Lung (tissue), 11 donors: ENCODE measurements at regions not wholly inside any gene's neighbourhood (a gene's known extent, or its start where the extent isn't known, plus 50 kb on each side); places are given as distances from the start of the nearest gene placed in this dataset.

ENCODE experiments used
- ATAC-seq: fragments of 200-7000 bp; cut with Tn5 transposase; one replicate; pipeline ENCODE4 v1.9.1; 2020; ENCODE audit warnings: moderate number of reproducible peaks; ENCODE audit not compliant: insufficient read depth, low FRiP score
- DNase-seq, 3 donors: peaks; one replicate each; pipeline ENCODE4 v3.0.0-alpha.2; 2013 to 2017
- H3K27ac ChIP-seq, 2 donors: one replicate each; pipeline ENCODE4 v1.5.1; 2013; ENCODE audit warnings: mild to moderate bottlenecking in 2 of 2, moderate library complexity in 2 of 2, control low read depth in 1 of 2, inconsistent platforms in 1 of 2, low read depth in 1 of 2, low read length in 1 of 2
- H3K27me3 ChIP-seq, 3 donors: one replicate each; pipeline ENCODE4 v1.5.1; 2013; ENCODE audit warnings: low read length in 2 of 3; ENCODE audit not compliant: control insufficient read depth in 3 of 3, insufficient read depth in 3 of 3
- H3K36me3 ChIP-seq, 4 donors: one replicate each; pipeline ENCODE4 v1.5.1; 2013; ENCODE audit warnings: low read length in 4 of 4, mild to moderate bottlenecking in 1 of 4, moderate library complexity in 1 of 4; ENCODE audit not compliant: control insufficient read depth in 4 of 4, insufficient read depth in 4 of 4
- H3K4me1 ChIP-seq, 5 donors: one replicate each; pipeline ENCODE4 v1.5.1; 2013; ENCODE audit warnings: low read length in 5 of 5, mild to moderate bottlenecking in 2 of 5, moderate library complexity in 1 of 5; ENCODE audit not compliant: control insufficient read depth in 5 of 5, insufficient read depth in 5 of 5
- H3K4me3 ChIP-seq: one replicate; pipeline ENCODE4 v1.5.1; 2013; ENCODE audit warnings: mild to moderate bottlenecking, control low read depth, moderate library complexity
- H3K9ac ChIP-seq, 2 donors: one replicate each; pipeline ENCODE4 v1.5.1; 2013; ENCODE audit warnings: low read length in 2 of 2, control low read depth in 1 of 2; ENCODE audit not compliant: insufficient read depth in 1 of 2
- H3K9me3 ChIP-seq, 4 donors: one replicate each; pipeline ENCODE4 v1.5.1; 2013; ENCODE audit warnings: low read length in 3 of 4, mild to moderate bottlenecking in 1 of 4, moderate library complexity in 1 of 4; ENCODE audit not compliant: control insufficient read depth in 4 of 4, insufficient read depth in 3 of 4
- WGBS, 2 donors: extraction: QIAGEN DNeasy Blood & Tissue Kit; methylation state at CpG; one replicate each; pipeline ENCODE4 v1.1.7; 2013; 5-methylcytosine and 5-hydroxymethylcytosine counted together
- TF ChIP-seq, protein P1 (sequence below): IDR thresholded peaks from 2 replicates; pipeline ENCODE4 v1.5.1; 2012; ENCODE audit warnings: mild to moderate bottlenecking; ENCODE audit errors: control extremely low read depth, extremely low read depth
- donor health status: control.
- donor health status: control.
- donor health status: Bipolar disorder and iron deficiency.
- donor health status: healthy.
- donor health status: DM: yes; HTN: yes; CAD: no.

DNA sequence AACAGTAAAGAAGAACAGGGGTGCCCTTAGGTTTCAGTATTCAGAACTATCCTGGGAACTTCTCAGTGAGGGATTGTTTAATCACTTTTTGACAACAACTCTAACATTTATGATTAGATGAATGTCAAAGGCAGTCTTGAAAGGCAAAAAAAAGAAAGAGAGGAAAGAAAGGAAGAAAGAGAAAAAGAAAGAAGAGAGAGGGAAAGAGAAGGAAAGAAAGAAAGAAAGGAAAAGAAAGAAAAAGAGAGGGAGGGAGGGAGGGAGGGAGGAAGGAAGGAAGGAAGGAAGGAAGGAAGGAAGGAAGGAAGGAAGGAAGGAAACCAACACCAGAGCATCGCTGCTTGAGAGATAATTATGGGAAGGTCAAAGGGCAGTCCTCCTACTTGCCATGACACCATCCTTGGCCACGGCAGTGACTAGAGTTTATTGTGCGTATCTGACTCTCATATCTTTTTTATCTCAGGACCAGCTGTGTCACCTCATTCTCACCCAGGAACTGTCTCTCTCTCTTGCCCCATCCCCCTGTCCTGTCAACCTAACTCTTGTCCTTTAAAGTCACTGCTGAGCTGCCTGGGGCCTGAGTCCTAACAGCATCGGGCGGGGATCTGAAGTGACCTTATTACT is 96.8 kb upstream of the ATXN1 start:
- Histone ChIP-seq H3K9me3 (no peaks in the 10 kb centered on the region), H3K4me3 (no peak overlapping the region), H3K27ac (no peak overlapping the region), H3K27me3 (no peaks in the 10 kb centered on the region), H3K36me3 (no peaks in the 10 kb centered on the region), H3K4me1 (peaks cover 0 to 8% (median 0%) of the 10 kb centered on the region in 5 donors), H3K9ac (no peak overlapping the region)
- TF ChIP-seq, protein P1, sequence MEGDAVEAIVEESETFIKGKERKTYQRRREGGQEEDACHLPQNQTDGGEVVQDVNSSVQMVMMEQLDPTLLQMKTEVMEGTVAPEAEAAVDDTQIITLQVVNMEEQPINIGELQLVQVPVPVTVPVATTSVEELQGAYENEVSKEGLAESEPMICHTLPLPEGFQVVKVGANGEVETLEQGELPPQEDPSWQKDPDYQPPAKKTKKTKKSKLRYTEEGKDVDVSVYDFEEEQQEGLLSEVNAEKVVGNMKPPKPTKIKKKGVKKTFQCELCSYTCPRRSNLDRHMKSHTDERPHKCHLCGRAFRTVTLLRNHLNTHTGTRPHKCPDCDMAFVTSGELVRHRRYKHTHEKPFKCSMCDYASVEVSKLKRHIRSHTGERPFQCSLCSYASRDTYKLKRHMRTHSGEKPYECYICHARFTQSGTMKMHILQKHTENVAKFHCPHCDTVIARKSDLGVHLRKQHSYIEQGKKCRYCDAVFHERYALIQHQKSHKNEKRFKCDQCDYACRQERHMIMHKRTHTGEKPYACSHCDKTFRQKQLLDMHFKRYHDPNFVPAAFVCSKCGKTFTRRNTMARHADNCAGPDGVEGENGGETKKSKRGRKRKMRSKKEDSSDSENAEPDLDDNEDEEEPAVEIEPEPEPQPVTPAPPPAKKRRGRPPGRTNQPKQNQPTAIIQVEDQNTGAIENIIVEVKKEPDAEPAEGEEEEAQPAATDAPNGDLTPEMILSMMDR = no peak
- ATAC-seq (no peak), DNase-seq (peak in 2 of 3 donors; percentile 54 to 71)
- 65 to 70% methylated on average over 5 of the region's 5 CpGs for WGBS, 2 donors

DNA sequence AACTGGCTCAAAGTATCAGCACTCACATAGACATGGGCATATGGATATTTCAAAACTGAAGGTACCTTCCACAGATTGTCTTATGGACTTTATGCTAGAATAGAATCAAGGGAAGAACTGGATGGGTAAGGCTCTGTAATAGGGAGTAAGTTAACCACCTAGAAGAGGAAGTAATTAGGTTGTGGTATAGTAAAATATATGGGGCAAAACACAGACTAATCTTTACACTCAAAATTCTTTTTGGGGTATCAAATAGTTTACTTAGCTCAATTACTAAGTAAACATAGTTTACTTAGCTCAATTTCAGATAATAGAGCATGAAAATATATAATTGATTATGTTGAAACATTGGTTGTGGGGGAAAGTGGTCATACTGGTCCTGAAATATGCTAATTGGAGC is 94.2 kb upstream of the ATXN1 start:
- no peaks in the 10 kb centered on the region for H3K36me3 ChIP-seq
- peaks cover 0 to 19% (median under 1%) of the 10 kb centered on the region in 5 donors for H3K4me1 ChIP-seq
- no peak overlapping the region for H3K9ac ChIP-seq
- no peak overlapping the region for H3K4me3 ChIP-seq
- DNase-seq = no peak
- H3K27ac ChIP-seq = no peak overlapping the region
- ATAC-seq = no peak
- TF ChIP-seq, protein P1 = no peak
- H3K27me3 ChIP-seq = no peaks in the 10 kb centered on the region
- H3K9me3 ChIP-seq = no peaks in the 10 kb centered on the region

DNA sequence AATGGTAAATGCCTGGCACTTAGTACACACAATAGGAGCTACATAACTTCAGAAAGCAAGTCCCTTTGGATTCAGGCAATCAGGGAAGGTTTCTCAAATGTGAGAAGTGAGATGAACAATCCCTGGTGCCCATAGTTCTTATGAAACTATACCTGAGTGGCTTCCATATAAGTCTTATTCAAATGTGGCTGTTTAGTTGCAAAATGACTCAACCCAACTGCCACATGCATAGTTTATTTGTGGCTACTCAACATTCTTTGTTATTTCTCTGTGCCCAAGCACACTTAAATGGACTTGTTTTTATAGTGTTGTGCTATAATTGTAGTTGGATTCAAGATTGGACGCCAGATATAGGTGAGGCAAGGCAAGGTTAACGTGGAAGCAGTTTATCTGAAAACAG is 93.7 kb upstream of the ATXN1 start:
- ATAC-seq (no peak), DNase-seq (no peak)
- H3K4me1 ChIP-seq = peaks cover 0 to 21% (median 5%) of the 10 kb centered on the region in 5 donors
- H3K9ac ChIP-seq = no peak overlapping the region
- no peaks in the 10 kb centered on the region for H3K9me3 ChIP-seq
- no peaks in the 10 kb centered on the region for H3K27me3 ChIP-seq
- TF ChIP-seq, protein P1 = no peak
- H3K36me3 ChIP-seq = no peaks in the 10 kb centered on the region
- no peak overlapping the region for H3K27ac ChIP-seq
- H3K4me3 ChIP-seq = no peak overlapping the region
- 68 to 69% methylated on average over 2 of the region's 2 CpGs for WGBS, 2 donors

DNA sequence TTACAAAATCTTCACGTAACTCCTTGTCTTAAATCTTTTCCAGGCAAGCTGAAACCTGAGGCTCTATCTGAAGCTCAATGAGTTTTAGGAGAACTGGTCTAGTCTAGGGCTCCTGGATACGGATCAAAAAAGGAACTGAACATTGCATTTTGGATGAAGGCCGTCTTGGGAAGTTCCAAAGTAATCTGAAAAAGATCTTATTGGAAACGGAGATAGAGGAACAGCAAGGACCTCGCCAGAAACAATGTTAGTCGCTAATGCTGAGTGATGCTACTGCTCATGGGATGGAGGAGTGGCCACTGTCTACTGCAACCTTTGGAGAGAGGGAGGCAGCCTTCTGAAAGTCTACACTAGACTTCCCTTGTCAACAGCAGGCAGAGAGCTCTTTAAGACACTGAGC is 91.4 kb upstream of the ATXN1 start:
- Histone ChIP-seq H3K27ac (no peak overlapping the region), H3K9ac (no peak overlapping the region), H3K9me3 (no peaks in the 10 kb centered on the region), H3K36me3 (no peaks in the 10 kb centered on the region), H3K4me1 (peaks cover 0 to 23% (median 5%) of the 10 kb centered on the region in 5 donors), H3K4me3 (no peak overlapping the region), H3K27me3 (no peaks in the 10 kb centered on the region)
- 85 to 90% methylated on average over 6 of the region's 6 CpGs for WGBS, 2 donors
- ATAC-seq = no peak
- DNase-seq = no peak
- TF ChIP-seq, protein P1 = no peak
